Right renal cortex interstitium (tissue), 3 donors: ENCODE measurements at regions not wholly inside any gene's neighbourhood (a gene's known extent, or its start where the extent isn't known, plus 50 kb on each side); places are given as distances from the start of the nearest gene placed in this dataset.

ENCODE experiments used
- DNase-seq, 3 donors: peaks; one replicate each; pipeline ENCODE4 v3.0.0-alpha.2; 2013; ENCODE audit warnings: low read depth in 3 of 3, low spot score in 2 of 3

DNA sequence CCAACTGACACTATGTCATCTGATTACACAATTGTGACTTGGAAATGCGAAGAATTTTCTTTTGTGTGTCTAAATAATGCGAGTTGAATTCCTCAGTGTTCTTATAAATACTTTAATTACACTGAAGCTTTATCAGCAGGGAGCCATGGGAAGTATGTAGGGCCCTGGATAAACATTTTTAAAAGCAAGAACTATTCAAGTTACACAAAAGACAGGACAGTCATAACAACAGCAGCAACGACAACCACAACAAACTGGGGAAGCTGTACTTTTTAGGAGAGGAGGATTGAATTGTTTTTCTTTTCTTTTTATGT lies 250.3 kb upstream of the ZNF608 start:
- DNase-seq: no peak

DNA sequence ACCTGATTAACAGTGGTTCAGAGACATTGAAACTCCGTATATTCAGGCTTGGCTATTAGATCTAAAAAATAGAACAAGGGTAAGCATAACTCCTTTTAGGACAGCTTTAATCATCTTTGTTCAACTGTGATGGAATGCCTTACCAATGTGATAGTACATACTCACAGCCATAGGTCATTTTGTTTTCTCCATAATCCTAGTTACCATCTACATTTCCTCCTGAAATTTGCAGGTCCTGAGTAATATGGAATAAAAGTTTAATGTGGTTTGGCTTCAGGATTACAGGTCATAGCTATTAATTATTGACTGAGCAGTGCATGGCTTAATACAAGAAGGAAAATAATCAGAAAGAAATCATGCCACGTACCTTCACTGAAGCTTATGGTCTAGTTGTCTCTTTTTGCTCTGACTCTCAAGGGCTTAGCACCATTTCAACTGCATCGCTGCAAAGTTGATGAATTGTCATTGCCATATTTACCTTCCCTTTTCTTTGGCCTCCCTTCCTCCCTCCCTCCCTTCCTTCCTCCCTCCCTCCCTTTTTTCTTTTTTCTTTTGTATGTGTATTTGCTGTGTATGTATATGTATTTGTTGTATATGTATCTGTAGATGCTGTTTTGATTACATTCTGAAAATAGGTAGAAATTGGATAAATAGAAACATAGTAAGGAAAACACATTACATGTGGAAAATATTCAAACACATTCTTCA lies 250.9 kb upstream of the ZNF608 start:
- DNase-seq: no peak

DNA sequence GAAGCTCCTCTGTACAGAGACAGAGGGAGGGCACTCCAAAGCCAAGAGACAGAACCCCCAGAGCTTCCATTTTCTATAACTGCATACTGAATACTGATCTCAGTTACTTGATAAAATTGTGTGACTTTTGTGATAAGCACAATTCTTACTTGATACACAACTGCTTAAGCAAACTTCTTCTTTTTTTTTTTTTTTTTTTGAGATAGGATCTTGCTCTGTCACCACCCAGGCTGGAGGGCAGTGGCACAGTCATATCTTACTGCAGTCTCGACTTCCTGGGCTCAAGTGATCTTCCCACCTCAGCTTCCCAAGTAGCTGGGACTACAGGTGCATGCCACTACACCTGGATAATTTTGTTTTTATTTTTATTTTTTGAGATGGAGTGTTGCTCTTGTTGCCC lies 252.1 kb upstream of the ZNF608 start:
- no peak for DNase-seq

DNA sequence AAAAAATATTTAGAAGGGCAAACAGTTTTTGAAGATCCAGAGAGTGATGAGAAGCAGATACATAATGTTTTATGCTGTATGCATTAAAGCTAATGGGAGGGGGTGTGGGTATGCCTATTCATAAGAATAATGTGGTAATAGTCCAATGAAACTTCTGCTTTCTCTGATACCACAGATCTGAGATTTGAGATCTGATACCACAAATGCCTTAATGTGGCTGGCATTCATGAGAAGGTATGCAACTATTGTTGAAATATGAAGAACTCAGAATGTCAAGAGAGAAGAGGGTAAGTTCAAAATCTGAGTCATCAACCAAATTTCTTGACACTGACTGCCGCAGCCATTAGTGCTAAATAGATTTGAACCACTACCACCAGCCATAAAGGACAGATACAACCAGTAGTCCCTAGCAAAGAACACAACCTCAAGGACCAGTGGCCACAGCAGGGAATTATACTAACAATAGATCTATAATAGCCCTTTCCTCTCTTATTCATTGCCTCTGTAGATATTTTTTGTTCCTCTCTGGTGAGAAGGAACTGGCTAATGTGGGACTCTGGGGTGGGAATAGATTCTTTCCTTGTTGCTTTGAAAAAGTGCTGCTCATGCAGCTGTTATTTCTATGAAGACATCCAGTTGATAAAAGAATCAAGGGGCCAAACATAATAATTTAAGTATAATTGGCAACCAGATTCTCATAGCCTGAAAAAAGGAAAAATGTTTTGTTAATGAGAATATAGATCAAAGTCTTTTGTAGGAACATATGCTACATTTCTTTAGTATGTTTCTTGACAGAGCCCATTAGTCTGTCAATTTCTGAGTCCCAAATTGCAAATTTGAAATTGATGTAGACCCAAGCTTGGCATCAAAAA lies 256.5 kb upstream of the ZNF608 start:
- no peak for DNase-seq

DNA sequence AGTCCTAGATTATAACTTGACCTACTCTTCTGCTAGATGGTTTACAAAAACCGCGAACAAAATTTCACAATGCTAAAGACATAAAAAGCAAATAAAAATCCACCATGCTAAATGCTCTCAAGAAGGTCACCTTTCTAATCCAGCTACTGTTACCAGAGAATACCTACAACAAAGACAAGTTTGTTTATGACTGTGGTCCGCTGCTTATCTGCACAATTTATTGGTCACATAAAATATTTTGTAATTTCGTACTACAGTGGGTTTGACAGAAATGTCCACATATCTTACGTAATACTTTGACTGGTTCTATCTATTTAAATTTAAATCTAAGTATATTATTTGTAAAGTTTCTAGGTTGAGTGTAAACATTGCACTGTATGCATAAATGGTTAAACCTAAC lies 257.6 kb upstream of the ZNF608 start:
- no peak for DNase-seq

DNA sequence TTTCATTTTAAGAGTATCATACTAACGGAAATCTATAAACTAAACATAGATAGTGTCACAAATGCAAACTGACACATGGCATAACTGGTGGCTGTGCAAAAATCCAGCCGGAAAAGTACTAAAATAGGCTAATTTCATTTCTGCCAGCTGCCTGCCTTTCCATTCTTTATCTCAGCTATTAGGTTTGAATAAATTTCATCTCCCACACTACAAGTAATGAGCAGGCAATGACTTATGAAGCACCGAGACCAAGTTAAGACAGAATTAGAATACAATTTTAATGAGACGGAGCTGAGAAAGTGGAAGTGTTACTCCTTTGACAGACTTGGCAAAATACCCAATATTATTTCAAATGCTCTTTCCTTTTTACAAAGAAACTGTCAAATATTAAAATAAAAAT lies 258.8 kb upstream of the ZNF608 start:
- DNase-seq: no peak

DNA sequence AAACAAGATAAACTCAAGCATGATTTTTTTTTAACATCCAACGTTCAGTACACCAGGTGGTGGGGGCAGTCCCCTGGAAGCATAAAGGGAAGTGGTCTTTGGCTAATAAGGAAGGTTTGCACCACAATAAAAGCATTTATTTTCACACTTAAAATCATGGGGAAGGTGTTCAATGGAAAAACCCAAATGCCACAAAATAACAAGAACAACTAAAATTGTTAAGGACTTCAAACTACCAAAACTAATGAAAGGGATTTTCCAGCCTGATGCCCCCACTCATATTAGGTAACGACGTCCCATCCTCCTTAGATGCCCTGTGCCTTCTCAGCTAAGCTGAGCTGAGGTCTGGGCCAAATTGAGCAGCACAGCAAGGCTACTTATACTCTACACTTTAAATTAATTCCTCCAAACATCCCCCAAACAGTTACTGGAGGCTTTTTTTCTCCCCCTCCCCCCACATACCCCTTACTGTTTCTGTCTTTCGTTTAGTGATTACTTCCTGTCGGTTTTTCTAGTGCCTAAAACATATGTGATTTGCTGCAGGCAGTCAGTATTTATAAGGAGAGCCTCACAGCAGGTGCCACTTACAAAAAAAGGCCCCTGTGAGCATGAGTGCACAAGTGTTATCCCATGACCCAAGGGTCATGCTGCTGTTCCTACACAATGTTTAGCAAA lies 259.7 kb upstream of the ZNF608 start:
- DNase-seq: no peak

DNA sequence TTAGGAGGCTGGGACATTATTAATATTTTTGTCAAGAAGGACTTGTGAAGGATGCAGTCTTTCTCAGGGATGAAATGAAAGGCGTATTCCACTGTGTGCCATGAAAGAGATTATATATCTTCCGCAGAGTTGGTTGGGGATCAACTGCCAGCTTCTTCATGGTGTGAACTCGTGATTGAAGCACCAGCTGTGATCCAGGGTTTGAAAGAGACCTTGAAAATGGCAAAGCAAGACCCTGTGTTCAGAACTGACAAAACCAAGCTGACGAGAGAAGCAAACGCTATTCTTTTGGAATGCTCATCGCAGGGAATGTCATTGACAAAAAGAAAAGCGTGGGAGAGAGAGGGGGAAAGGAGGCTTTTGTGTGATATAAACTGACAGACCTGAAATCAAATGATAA lies 263.9 kb upstream of the ZNF608 start:
- DNase-seq: no peak

DNA sequence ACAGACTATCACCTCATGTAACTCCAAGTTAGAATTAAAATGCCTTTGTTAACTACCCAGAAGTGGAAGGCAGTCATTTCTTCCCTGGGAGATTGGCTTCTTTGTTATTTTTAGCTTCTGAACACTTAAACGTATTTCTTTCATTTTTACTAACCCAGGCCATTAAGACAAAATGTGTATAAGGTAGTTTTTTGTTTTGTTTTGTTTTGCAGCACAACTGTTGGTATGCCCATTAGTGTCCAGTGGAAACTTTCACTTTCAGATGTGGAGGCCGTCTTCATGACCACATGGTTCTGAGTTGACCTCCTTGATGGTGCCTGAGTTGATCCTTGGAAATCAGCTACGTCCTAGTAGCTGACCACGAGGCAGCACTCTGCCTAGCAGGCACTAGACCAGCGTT lies 264.6 kb upstream of the ZNF608 start:
- DNase-seq: no peak

DNA sequence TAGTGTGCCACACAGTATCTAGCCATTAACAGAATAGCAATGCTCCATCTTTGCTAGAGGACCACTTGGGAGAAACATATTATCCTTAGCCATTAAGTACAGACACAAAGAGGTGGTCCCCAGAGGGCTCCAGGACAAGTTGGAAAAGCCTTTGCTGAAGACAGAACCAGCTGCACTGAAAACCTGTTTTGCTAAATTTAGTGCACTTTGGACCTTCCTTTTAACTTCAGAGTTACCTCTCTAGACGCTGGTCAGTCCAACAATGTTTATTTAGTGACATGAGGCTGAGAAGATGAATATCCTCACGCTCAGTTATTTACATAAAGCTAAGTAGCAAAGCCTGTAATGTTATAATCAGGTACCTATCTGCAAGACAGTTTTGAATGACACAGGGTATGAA lies 265.0 kb upstream of the ZNF608 start:
- no peak for DNase-seq

DNA sequence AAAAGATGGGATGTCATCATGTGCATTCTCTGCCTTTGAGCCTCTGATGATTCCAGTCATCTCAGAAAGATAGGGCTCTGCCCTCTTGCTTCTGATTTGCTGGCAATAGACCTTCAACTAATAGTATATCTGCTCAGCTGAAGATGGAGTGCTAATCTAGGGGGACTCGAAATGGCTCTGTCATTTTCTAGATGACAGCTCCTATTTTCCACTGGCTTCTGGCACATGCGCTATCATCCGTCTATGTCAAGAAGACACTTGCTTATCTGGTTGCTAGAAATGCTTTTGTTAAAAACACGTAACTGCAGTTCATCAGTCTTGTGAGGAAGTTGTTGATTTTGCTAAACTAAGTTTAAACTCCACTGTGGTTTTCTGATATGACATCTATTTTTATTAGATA lies 265.5 kb upstream of the ZNF608 start:
- no peak for DNase-seq

DNA sequence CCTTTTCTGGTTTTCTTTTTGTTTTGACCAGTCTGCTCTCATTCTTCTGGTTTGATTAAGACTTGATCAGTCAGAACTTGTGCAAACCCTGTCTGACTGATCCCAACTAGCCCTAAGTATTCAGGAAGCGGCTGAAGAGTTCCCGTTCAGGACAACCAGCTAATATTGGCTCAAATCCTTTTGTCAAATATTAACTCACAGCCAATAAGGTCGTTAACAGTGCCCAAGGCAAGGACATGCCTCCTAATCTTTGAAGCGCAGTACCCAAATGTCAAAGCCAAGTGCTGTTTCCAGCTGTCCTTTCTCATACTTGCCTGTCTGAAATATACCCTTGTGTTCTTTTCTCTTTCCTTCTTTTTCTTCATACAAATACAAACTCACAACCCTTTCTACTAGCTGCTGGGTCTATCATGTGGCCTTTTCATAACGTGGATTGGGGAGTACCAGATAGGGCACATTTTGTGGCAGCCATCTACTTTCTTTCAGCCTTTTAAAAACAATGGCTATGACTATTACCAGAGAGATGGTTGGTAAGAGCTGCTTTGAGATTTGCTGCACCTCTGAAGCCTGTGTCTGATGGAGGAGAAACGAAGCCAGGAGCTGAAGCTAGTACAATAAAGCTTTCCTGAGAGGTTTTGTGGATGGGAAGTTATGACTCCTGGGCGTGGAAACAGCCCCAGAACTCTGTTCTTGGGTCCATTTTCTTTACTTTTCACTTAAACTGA lies 266.4 kb upstream of the ZNF608 start:
- no peak for DNase-seq

DNA sequence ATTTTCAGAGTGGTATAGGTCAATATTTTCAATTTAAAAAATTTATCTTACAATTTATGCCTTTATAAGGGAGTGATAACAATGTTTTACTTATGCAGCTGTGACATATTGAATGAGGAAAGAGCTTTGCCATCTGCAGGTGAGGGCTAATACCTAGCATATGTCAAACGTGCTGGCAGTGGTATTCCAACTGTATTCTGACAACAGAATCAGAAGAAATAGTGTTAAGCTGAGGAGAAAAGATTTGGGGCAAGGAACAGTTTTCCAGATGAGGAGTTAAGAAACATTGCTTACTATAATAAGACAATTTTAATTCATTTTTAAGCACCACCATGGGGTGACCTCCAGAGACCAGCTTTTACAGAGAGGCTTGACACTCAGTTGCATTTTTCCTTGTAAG lies 267.8 kb upstream of the ZNF608 start:
- DNase-seq: no peak

DNA sequence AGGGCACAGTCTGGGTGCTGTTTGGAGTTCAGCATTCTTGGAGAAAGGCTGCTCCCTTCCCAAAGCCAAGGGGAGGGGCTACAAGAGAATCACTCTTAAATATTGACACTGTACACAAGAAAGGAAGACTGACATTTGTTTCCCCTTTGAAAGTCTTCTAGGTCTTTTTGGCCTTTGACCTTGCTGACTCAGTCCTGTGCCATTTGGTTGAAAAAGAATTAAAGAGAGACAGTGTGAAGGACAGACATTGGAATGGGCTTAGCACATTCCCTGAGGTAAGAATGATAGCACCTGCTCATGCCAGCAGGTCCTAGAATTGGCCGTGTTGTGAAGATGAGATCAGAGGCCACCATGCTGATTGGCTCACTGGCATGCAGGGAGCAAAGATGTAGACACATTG lies 271.4 kb upstream of the ZNF608 start:
- DNase-seq: no peak

DNA sequence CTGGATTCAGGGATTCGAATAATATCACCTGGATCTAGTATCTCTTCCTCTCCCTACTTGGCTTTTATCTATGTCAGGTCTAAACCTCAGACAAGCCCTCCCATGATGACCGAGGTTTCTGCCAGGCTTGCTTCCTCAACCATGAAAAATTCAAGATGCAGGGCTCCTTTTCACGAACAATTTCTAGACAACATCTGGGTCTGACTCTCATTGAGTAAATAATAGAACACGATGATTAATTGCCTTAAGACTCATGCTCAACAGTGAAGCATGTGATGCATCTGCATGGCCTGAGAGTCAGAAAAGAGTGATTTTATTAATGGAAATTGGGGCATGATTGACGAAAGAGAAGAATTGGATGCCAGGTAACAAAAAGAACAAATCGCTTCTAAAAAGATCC lies 277.2 kb upstream of the ZNF608 start:
- DNase-seq: no peak

DNA sequence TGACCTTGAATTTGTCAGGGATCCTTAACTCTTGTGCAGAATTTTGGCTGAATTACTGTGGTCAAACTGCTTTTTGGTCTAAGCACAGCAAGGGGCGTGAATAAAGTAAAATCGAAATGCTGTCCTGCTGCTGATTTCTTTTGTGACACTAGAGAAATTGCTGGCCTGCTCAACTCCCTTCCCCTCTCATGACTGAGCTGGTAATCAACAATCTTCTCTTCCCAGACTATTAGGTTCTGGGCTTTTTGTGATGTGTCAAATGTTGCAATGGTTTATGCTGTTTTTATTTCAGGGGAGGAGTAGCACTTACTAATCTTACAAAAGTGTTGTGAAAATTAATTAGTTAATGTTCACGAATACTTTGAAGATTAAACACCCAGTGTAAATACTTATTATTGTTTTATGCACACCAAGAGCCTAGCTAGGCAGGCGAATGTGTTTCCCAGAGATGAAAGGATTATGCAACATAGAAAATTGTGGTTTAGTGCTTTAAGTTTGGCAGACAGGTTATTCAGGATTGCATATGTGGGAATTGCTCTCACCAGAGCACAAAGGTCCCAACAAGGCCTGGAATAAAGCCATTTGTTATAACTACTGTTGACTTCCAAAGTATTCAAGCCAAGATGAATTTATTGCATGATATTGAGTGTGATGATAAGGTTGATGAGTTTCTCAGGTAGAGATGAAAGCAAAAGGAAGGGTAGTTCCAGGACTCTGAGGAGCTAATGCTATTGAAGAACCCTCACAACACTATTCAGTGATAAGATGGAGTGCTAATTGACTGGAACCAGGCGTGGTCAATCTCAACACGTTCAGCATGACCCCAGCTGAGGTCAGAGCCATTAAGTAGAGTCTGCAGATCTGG lies 280.7 kb upstream of the ZNF608 start:
- DNase-seq: no peak

DNA sequence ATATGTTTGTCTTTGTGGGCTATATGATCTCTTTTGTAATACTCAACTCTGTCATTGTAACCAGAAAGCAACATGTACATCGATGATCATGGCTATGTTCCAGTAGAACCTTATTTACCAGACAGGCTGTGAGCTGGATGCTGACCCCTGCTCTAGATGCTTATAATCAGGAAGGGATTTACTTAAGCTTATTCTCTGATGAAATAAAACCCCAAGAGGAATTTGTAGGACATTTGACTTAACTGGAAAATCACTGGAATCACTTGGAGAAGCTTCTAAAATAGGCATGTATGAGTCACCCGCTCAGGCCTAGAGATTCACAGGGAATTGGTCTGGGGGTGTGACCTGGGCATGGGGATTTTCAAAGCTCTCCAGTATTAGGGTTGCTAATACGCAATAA lies 285.8 kb upstream of the ZNF608 start:
- DNase-seq: no peak

DNA sequence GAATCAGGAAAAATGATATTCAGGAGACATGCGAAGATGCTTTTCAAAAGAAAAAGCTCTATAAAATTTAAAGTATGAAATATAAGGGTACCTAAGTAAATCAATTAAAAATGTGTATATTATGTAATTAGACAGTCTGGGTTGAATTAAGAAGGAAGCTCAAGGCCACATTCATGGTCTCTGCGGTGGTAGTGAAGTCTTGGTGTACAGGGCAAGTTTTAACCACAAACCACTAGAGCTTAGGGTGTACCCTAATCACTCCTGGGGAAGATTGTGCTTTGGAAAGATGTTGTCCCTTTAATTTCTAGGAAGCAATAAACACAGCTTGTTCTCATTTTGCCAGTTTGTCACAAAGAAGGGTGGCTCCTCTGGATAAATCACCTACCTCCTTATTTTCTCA lies 287.2 kb upstream of the ZNF608 start:
- no peak for DNase-seq

DNA sequence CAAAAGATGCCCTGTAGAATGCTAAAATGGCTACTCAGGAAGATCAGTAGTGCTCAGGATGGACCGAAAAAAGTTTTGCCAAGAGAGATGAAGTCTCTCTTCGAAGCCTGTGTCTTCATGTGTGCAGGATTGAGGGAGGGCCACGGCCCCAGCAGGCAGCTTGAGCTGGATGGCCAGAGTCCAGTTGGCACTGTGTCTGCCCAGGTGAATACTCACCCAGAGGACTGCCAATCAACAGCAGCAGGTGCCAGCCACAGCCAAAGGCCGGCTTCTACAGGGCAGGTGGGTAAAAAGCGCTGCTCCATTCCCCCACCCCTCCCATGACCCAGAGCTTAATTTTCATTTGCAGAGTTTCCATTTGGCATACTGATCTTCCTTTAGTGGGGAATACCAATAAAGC lies 287.9 kb upstream of the ZNF608 start:
- DNase-seq: no peak

DNA sequence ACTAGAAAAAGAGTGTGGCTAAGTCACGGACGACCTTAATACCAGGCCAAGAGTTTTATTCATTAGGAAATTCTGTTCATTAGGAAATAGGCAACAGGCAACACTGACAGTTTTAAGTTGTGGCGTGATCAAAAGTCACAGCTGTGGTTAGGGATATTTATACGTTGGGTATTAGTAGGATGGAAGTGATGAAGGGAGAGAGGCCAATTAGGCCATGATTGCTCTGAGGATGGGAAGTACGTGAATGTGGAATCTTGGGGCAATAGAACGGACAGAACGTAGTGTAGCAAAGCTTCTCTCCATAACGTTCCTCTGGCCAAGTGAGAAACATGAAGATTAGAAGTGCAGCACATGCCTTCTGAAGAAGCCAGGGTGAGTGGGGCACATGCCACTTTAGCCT lies 290.1 kb upstream of the ZNF608 start:
- no peak for DNase-seq
